ENCODE measurements at regions not wholly inside any gene's neighbourhood (a gene's known extent, or its start where the extent isn't known, plus 50 kb on each side); places are given as distances from the start of the nearest gene placed in this dataset.
"Not testable (repeated sequence)": the region's sequence is repeated elsewhere in the genome, so short reads cannot be mapped to it uniquely, and the experiment has no call there.

GRCh38 chr4:13678186-13678924 is 50.8 kb upstream of the BOD1L1 start:
- Histone ChIP-seq H3K27me3 (ENCODE audit: control insufficient read depth, insufficient read depth, low read length) (no peaks in the 10 kb centered on the region), H3K9me3 (ENCODE audit: control insufficient read depth, low read depth, low read length) (no peaks in the 10 kb centered on the region), H3K36me3 (ENCODE audit: control insufficient read depth, insufficient read depth, low read length) (no peaks in the 10 kb centered on the region), H3K27ac (ENCODE audit: low read length) (no peak overlapping the region), H3K4me1 (ENCODE audit: control insufficient read depth, insufficient read depth, low read length) (no peaks in the 10 kb centered on the region), H3K4me3 (ENCODE audit: low read length) (no peak overlapping the region)
- DNase-seq = no peak
- WGBS (ENCODE audit: insufficient coverage, low lambda C conversion rate) = 100% methylated on average over 2 of the region's 3 CpGs

DNA sequence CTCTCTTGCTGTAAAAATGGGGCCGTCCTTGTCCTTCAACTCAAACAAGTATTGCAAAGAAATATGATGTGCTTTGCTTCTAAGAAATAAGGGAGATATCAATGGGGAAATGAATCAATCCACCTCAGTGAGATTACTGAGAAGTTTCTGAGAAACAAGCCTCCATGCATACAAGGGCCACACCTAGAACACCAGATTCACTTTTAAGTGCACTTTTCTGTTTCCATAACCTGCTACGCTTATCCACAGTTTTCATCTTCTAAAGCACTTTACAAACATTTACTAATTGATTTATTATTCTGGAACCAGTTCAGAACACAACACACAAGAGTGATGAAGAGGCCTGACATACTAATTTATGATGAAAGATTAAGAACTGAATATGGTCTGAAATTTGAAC is 54.0 kb upstream of the BOD1L1 start:
- Histone ChIP-seq H3K27me3 (ENCODE audit: control insufficient read depth, insufficient read depth, low read length) (no peaks in the 10 kb centered on the region), H3K4me3 (ENCODE audit: low read length) (no peak overlapping the region), H3K27ac (ENCODE audit: low read length) (no peak overlapping the region), H3K9me3 (ENCODE audit: control insufficient read depth, low read depth, low read length) (peaks cover 3% of the 10 kb centered on the region), H3K36me3 (ENCODE audit: control insufficient read depth, insufficient read depth, low read length) (no peaks in the 10 kb centered on the region), H3K4me1 (ENCODE audit: control insufficient read depth, insufficient read depth, low read length) (no peaks in the 10 kb centered on the region)
- DNase-seq = no peak
- WGBS (ENCODE audit: insufficient coverage, low lambda C conversion rate) = 100% methylated on average over 1 of the region's 2 CpGs

DNA sequence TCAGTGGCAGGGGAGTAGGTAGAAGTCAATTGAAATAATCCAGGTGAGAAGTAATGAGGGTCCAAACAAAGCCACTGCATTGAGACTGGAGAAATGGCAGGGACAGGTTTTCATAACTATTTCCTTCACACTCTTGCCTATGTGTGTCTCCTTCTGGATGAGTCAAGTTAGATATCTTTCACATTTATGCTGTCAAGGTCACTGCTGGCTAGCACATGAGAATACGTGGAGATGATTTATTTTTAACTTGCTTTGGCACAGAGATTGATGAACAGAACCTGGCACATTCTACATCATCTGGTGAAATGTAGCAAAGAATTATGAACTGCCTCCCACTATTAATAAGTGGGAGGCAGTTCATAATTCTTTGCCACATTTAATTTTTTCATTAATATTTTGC is 66.7 kb upstream of the BOD1L1 start:
- no peaks in the 10 kb centered on the region for H3K27me3 ChIP-seq (ENCODE audit: control insufficient read depth, insufficient read depth, low read length)
- no peak overlapping the region for H3K4me3 ChIP-seq (ENCODE audit: low read length)
- peaks cover 7% of the 10 kb centered on the region for H3K9me3 ChIP-seq (ENCODE audit: control insufficient read depth, low read depth, low read length)
- no peak for DNase-seq
- no peaks in the 10 kb centered on the region for H3K4me1 ChIP-seq (ENCODE audit: control insufficient read depth, insufficient read depth, low read length)
- no peak overlapping the region for H3K27ac ChIP-seq (ENCODE audit: low read length)
- WGBS (ENCODE audit: insufficient coverage, low lambda C conversion rate) = no CpG with 5 or more reads among the region's 1 CpG
- no peaks in the 10 kb centered on the region for H3K36me3 ChIP-seq (ENCODE audit: control insufficient read depth, insufficient read depth, low read length)

DNA sequence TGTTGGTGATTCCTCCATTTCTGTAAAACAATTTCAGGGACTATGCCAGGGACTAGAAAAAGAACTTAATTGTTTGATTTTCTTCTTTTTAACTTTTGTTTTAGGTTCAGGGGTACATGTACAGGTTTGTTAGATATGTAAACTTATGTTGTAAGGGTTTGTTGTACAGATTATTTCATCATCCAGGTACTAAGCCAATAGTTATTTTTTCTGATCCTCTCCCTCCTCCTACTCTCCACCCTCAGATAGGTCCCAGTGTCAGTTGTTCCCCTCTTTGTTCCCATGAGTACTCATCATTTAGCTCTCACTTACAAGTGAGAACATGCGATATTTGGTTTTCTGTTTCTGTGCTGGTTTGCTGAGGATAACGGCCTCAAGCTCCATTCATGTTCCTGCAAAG is 70.8 kb upstream of the BOD1L1 start:
- WGBS (ENCODE audit: insufficient coverage, low lambda C conversion rate) = no CpG with 5 or more reads among the region's 2 CpGs
- Histone ChIP-seq H3K4me3 (ENCODE audit: low read length) (no peak overlapping the region), H3K27ac (ENCODE audit: low read length) (no peak overlapping the region), H3K27me3 (ENCODE audit: control insufficient read depth, insufficient read depth, low read length) (no peaks in the 10 kb centered on the region), H3K36me3 (ENCODE audit: control insufficient read depth, insufficient read depth, low read length) (no peaks in the 10 kb centered on the region), H3K9me3 (ENCODE audit: control insufficient read depth, low read depth, low read length) (no peaks in the 10 kb centered on the region), H3K4me1 (ENCODE audit: control insufficient read depth, insufficient read depth, low read length) (peaks cover 22% of the 10 kb centered on the region)
- no peak for DNase-seq

GRCh38 chr4:13700021-13700857 is 72.7 kb upstream of the BOD1L1 start:
- no peak overlapping the region for H3K27ac ChIP-seq (ENCODE audit: low read length)
- no peaks in the 10 kb centered on the region for H3K9me3 ChIP-seq (ENCODE audit: control insufficient read depth, low read depth, low read length)
- DNase-seq = peak in 1 of 2 donors; percentile 4
- H3K36me3 ChIP-seq (ENCODE audit: control insufficient read depth, insufficient read depth, low read length) = no peaks in the 10 kb centered on the region
- peaks cover 40% of the 10 kb centered on the region for H3K4me1 ChIP-seq (ENCODE audit: control insufficient read depth, insufficient read depth, low read length)
- H3K27me3 ChIP-seq (ENCODE audit: control insufficient read depth, insufficient read depth, low read length) = no peaks in the 10 kb centered on the region
- WGBS (ENCODE audit: insufficient coverage, low lambda C conversion rate) = 60% methylated on average over 3 of the region's 8 CpGs
- H3K4me3 ChIP-seq (ENCODE audit: low read length) = no peak overlapping the region

DNA sequence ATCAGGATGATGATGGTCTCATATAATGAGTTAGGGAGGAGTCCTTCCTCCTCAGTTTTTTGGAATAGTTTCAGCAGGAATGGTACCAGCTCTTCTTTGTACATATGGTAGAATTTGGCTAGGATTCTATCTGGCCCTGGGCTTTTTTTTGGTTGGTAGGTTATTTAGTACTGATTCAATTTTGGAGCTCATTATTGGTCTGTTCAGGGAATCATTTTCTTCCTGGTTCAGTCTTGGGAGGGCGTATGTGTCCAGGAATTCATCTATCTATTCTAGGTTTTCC is 73.3 kb upstream of the BOD1L1 start:
- not testable (repeated sequence) for H3K9me3 ChIP-seq (ENCODE audit: control insufficient read depth, low read depth, low read length); H3K4me3 ChIP-seq (ENCODE audit: low read length); H3K27me3 ChIP-seq (ENCODE audit: control insufficient read depth, insufficient read depth, low read length); H3K27ac ChIP-seq (ENCODE audit: low read length); H3K36me3 ChIP-seq (ENCODE audit: control insufficient read depth, insufficient read depth, low read length); DNase-seq
- WGBS (ENCODE audit: insufficient coverage, low lambda C conversion rate) = no CpG with 5 or more reads among the region's 1 CpG
- H3K4me1 ChIP-seq (ENCODE audit: control insufficient read depth, insufficient read depth, low read length) = peaks cover 42% of the 10 kb centered on the region

DNA sequence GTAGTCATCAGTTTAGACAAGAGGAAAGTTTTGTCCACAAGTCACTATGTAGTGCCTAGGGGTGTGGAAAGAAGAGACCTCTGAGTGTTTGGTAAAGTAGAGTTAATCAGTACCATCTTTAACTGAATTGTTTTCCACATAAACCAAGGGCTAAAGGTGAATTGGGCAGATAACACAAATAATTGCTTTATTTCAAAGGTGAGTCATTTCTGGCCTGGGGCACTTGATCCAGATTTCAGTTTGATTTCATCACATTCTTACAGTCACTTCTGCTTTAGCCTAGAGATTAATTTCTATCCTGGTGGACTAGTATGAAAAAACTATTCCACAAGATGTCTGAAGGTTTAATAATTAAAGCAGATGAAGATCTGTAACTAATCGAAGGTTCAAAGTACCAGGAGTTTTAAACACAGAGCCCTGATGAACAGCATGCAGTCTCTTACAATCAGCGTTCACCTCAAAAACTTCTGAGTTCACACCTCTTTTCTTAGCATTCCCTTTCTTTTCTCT is 74.5 kb upstream of the BOD1L1 start:
- no peaks in the 10 kb centered on the region for H3K27me3 ChIP-seq (ENCODE audit: control insufficient read depth, insufficient read depth, low read length)
- DNase-seq = peak; percentile 51 to 80
- no peak overlapping the region for H3K4me3 ChIP-seq (ENCODE audit: low read length)
- H3K9me3 ChIP-seq (ENCODE audit: control insufficient read depth, low read depth, low read length) = no peaks in the 10 kb centered on the region
- 25% methylated on average over 2 of the region's 2 CpGs for WGBS (ENCODE audit: insufficient coverage, low lambda C conversion rate)
- H3K36me3 ChIP-seq (ENCODE audit: control insufficient read depth, insufficient read depth, low read length) = no peaks in the 10 kb centered on the region
- peak overlapping the region; percentile 71 for H3K27ac ChIP-seq (ENCODE audit: low read length)
- peaks cover 48% of the 10 kb centered on the region for H3K4me1 ChIP-seq (ENCODE audit: control insufficient read depth, insufficient read depth, low read length)

- Histone ChIP-seq H3K27me3 (ENCODE audit: control insufficient read depth, insufficient read depth, low read length) (no peaks in the 10 kb centered on the region), H3K9me3 (ENCODE audit: control insufficient read depth, low read depth, low read length) (no peaks in the 10 kb centered on the region), H3K4me1 (ENCODE audit: control insufficient read depth, insufficient read depth, low read length) (peaks cover 48% of the 10 kb centered on the region), H3K27ac (ENCODE audit: low read length) (peak overlapping the region; percentile 71), H3K4me3 (ENCODE audit: low read length) (no peak overlapping the region), H3K36me3 (ENCODE audit: control insufficient read depth, insufficient read depth, low read length) (no peaks in the 10 kb centered on the region)
- no CpG with 5 or more reads among the region's 10 CpGs for WGBS (ENCODE audit: insufficient coverage, low lambda C conversion rate)
- DNase-seq = no peak
Observed at GRCh38 chr4:13703096-13703495, 75.6 kb upstream of the BOD1L1 start.

DNA sequence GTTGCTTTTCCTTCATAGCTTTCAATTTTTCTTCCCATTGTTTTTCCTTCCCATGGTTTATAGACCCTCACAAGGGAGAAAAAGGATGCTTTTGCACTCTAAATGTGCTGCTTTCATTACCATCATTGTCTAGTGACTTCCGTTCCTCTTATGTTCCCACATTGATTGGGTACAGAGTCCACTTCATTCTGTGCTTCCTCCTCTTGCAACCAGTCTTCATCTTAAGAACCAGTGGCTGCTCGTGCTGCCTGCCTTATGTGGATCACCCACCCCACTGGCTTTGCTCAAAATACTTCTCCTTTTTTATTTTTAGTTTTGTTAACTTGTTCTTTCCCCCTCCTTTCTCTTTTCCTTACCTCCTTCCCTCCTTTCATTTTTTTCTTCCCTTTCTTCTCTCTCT is 76.5 kb upstream of the BOD1L1 start:
- 8% methylated on average over 1 of the region's 2 CpGs for WGBS (ENCODE audit: insufficient coverage, low lambda C conversion rate)

DNA sequence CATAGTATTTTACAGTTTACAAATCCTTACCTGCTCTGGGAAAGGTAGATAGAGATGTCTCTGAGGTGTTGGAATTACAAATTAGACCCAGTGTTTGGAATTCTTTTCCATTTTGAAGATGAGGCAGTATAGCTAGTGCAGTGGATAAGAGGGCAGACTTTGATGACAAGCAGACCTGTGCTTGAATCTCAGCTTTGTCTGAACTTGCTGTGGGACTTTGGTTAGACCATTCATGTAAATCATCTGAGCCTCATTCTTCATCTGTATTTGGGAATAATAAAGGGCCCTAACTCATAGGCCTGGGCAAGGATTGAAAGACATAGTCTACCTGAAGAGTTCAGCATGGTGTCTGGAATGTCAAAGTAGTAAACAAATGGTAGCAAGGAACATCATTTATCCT is 77.2 kb upstream of the BOD1L1 start:
- Histone ChIP-seq H3K4me1 (ENCODE audit: control insufficient read depth, insufficient read depth, low read length) (peaks cover 48% of the 10 kb centered on the region), H3K9me3 (ENCODE audit: control insufficient read depth, low read depth, low read length) (no peaks in the 10 kb centered on the region), H3K36me3 (ENCODE audit: control insufficient read depth, insufficient read depth, low read length) (no peaks in the 10 kb centered on the region), H3K27ac (ENCODE audit: low read length) (peak overlapping the region; percentile 78), H3K4me3 (ENCODE audit: low read length) (no peak overlapping the region), H3K27me3 (ENCODE audit: control insufficient read depth, insufficient read depth, low read length) (no peaks in the 10 kb centered on the region)
- no peak for DNase-seq

More for the DNA sequence above, 76.5 kb upstream of the BOD1L1 start:
- peak; percentile 68 to 84 for DNase-seq
- H3K4me3 ChIP-seq (ENCODE audit: low read length) = no peak overlapping the region
- H3K36me3 ChIP-seq (ENCODE audit: control insufficient read depth, insufficient read depth, low read length) = no peaks in the 10 kb centered on the region
- H3K4me1 ChIP-seq (ENCODE audit: control insufficient read depth, insufficient read depth, low read length) = peaks cover 48% of the 10 kb centered on the region
- H3K27ac ChIP-seq (ENCODE audit: low read length) = peak overlapping the region; percentile 78
- H3K9me3 ChIP-seq (ENCODE audit: control insufficient read depth, low read depth, low read length) = no peaks in the 10 kb centered on the region
- H3K27me3 ChIP-seq (ENCODE audit: control insufficient read depth, insufficient read depth, low read length) = no peaks in the 10 kb centered on the region
